H1 (cell line): ENCODE measurements at regions not wholly inside any gene's neighbourhood (a gene's known extent, or its start where the extent isn't known, plus 50 kb on each side); places are given as distances from the start of the nearest gene placed in this dataset.

ENCODE experiments used
- ASH2L ChIP-seq: fragments of 200-600, 300-600 bp; sonication (generic); IDR thresholded peaks from one replicate; pipeline ENCODE4 v1.7.1; 2017; ENCODE audit warnings: low read length
- ATF3 ChIP-seq: IDR thresholded peaks from 2 replicates; pipeline ENCODE4 v1.6.1; 2011; ENCODE audit warnings: low read depth, mild to moderate bottlenecking, low read length; ENCODE audit not compliant: insufficient read depth
- CTCF ChIP-seq, 3 experiments: IDR thresholded peaks; 1 replicate in 2 of 3; 2 replicates in 1 of 3; pipeline versions ENCODE4 v1.5.1 to v1.6.1; 2011; ENCODE audit warnings: low read length in 3 of 3, mild to moderate bottlenecking in 3 of 3, inconsistent platforms in 2 of 3, low read depth in 1 of 3, moderate library complexity in 1 of 3; ENCODE audit not compliant: insufficient read depth in 1 of 3; ENCODE audit errors: control extremely low read depth in 1 of 3
- JUND ChIP-seq: IDR thresholded peaks from 2 replicates; pipeline ENCODE4 v1.6.1; 2011; ENCODE audit warnings: mild to moderate bottlenecking, improper control_type of control experiment, low read length
- KDM1A ChIP-seq: fragments of 200-600, 300-600 bp; sonication (generic); IDR thresholded peaks from 2 replicates; pipeline ENCODE4 v1.7.1; 2016; ENCODE audit warnings: mild to moderate bottlenecking, low read length, borderline replicate concordance
- POLR2A ChIP-seq, 2 experiments: IDR thresholded peaks; 1 replicate in 1 of 2; 2 replicates in 1 of 2; pipeline ENCODE4 v1.6.1; 2011; ENCODE audit warnings: low read depth in 2 of 2, low read length in 2 of 2, mild to moderate bottlenecking in 2 of 2; ENCODE audit errors: control extremely low read depth in 1 of 2
- TAF1 ChIP-seq: IDR thresholded peaks from 2 replicates; pipeline ENCODE4 v1.6.1; 2011; ENCODE audit warnings: mild to moderate bottlenecking, low read depth, low read length

- TF ChIP-seq TAF1 (no peak), CTCF (IDR thresholded peaks at IDR 0.05; ENCODE audit: control extremely low read depth in 1 of 3, insufficient read depth in 1 of 3, low read depth in 1 of 3, low read length in 3 of 3) (no peak), JUND (no peak), POLR2A (IDR thresholded peaks at IDR 0.05; ENCODE audit: control extremely low read depth in 1 of 2, low read depth in 2 of 2, low read length in 2 of 2) (no peak), KDM1A (no peak), ATF3 (no peak), ASH2L (no peak)
These were observed 911.3 kb downstream of the LUZP2 start for GRCh38 chr11:25408146-25408545.
